Progenitor cell of endocrine pancreas (in vitro differentiated cells): ENCODE measurements at regions not wholly inside any gene's neighbourhood (a gene's known extent, or its start where the extent isn't known, plus 50 kb on each side); places are given as distances from the start of the nearest gene placed in this dataset.

ENCODE experiments used
- DNase-seq: peaks from one replicate; pipeline ENCODE4 v3.0.0; 2021; ENCODE audit warnings: low spot score; ENCODE audit not compliant: unreplicated experiment
- H3K27ac Mint-ChIP-seq: 2 replicates; pipeline ENCODE4 v1.8.0; 2021; ENCODE audit warnings: mild to moderate bottlenecking, moderate library complexity, mixed read lengths
- H3K27me3 Mint-ChIP-seq: 2 replicates; pipeline ENCODE4 v1.8.0; 2021; ENCODE audit warnings: mixed read lengths
- H3K36me3 Mint-ChIP-seq: 2 replicates; pipeline ENCODE4 v1.8.0; 2022; ENCODE audit warnings: mixed read lengths; ENCODE audit not compliant: insufficient read depth
- H3K4me1 Mint-ChIP-seq: 2 replicates; pipeline ENCODE4 v1.8.0; 2021; ENCODE audit warnings: low read depth, mixed read lengths
- H3K4me3 Mint-ChIP-seq: 2 replicates; pipeline ENCODE4 v1.8.0; 2021; ENCODE audit warnings: low read depth, mild to moderate bottlenecking, moderate library complexity, mixed read lengths
- H3K9me3 Mint-ChIP-seq: 2 replicates; pipeline ENCODE4 v1.8.0; 2021; ENCODE audit warnings: low read depth, mixed read lengths
- TF ChIP-seq, protein P1 (sequence below): fragments of 200-600 bp; sonication (generic); IDR thresholded peaks from one replicate; pipeline ENCODE4 v1.5.0; 2021; ENCODE audit warnings: antibody characterized with exemption, mild to moderate bottlenecking; ENCODE audit not compliant: unreplicated experiment

DNA sequence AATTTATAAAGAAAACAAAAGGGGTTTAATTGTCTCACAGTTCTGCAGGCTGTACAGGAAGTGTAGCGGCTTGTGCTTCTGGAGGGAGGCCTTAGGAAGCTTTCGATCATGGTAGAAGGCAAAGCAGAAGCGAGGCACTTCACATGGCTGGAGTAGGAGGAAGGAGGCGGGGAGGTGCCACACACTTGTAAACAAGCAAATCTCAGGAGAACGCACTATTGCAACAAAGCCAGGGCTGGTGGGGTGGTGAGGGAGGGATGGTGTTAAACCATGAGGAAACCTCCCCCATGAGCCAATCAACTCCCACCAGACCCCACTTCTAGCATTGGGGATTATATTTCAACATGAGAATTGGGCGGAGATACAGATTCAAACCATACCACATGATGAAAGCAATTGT lies 1116.3 kb downstream of the FAT4 start:
- H3K4me3 Mint-ChIP-seq: no peak overlapping the region
- H3K27me3 Mint-ChIP-seq: no peaks in the 10 kb centered on the region
- no peaks in the 10 kb centered on the region for H3K36me3 Mint-ChIP-seq
- H3K27ac Mint-ChIP-seq: no peak overlapping the region
- H3K4me1 Mint-ChIP-seq: no peaks in the 10 kb centered on the region
- no peaks in the 10 kb centered on the region for H3K9me3 Mint-ChIP-seq
- TF ChIP-seq, protein P1, sequence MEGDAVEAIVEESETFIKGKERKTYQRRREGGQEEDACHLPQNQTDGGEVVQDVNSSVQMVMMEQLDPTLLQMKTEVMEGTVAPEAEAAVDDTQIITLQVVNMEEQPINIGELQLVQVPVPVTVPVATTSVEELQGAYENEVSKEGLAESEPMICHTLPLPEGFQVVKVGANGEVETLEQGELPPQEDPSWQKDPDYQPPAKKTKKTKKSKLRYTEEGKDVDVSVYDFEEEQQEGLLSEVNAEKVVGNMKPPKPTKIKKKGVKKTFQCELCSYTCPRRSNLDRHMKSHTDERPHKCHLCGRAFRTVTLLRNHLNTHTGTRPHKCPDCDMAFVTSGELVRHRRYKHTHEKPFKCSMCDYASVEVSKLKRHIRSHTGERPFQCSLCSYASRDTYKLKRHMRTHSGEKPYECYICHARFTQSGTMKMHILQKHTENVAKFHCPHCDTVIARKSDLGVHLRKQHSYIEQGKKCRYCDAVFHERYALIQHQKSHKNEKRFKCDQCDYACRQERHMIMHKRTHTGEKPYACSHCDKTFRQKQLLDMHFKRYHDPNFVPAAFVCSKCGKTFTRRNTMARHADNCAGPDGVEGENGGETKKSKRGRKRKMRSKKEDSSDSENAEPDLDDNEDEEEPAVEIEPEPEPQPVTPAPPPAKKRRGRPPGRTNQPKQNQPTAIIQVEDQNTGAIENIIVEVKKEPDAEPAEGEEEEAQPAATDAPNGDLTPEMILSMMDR: no peak
- DNase-seq: no peak

- no peaks in the 10 kb centered on the region for H3K27me3 Mint-ChIP-seq
- H3K4me1 Mint-ChIP-seq: no peaks in the 10 kb centered on the region
- no peak for DNase-seq
- no peak overlapping the region for H3K27ac Mint-ChIP-seq
- no peak overlapping the region for H3K4me3 Mint-ChIP-seq
- TF ChIP-seq, protein P1: no peak
- H3K9me3 Mint-ChIP-seq: no peaks in the 10 kb centered on the region
- no peaks in the 10 kb centered on the region for H3K36me3 Mint-ChIP-seq
Observed at GRCh38 chr4:126435491-126435890, 1120.7 kb downstream of the FAT4 start.

DNA sequence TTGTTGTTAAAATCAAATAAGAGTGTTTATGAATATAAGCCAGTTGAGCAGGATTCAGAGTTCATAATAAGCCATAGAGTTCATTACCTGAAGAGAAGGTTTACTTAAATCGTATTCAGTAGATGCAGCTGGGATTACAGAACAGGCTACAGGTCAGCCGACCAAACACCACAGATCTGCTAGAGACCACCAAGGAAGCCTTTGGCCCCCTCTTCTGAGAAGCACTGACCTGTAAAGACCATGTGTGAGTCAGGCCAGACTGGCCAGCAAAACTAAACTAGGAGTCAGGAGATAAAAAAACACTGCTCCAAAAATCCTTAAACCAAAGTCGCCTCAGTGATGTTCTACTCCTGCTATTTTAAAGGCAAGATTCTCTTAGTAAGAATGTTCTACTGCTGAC lies 1125.5 kb downstream of the FAT4 start:
- DNase-seq: no peak
- TF ChIP-seq, protein P1: no peak
- Mint-ChIP-seq H3K27ac (no peak overlapping the region), H3K36me3 (no peaks in the 10 kb centered on the region), H3K9me3 (no peaks in the 10 kb centered on the region), H3K4me3 (no peak overlapping the region), H3K4me1 (no peaks in the 10 kb centered on the region), H3K27me3 (no peaks in the 10 kb centered on the region)

DNA sequence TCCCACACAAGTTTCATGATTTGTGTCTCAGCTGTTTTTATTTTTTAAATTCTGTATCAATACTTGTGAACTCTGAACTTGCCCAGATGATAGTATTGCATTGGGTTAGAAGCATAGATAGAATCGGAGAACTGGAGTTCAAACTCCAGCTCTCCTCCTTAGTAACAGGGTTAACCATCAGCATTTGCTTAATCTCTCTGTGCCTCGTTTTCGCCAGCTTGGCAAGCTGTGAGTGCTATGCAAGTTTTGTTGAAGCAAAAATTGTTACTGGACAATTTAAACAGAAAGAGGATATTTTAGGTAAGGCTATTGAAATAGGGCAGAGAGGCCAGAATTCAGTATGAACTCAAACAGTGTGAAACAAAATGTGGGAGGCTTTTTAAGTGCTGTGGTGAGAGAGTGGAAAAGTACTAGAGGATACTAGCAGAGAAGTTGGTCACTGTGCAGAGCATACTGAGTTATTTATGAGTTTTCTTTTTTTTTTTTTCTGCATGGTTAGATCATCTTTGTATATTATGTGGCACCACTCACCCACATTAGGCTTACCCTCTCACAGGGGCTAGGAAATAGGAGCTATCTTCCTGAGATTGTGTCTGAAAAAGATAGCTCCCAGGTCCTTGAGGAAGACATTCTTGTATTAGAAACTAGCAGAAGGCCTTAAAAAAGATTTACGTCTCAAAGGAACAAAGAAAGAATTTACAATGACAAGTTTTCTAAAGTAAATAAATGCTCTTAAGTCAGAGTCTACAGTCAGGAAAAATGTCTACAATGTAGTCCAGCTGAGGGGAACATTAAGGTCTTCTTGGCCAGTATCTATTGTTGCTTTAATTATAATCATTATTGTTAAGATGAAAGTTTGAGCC lies 1126.6 kb downstream of the FAT4 start:
- Mint-ChIP-seq H3K9me3 (no peaks in the 10 kb centered on the region), H3K27ac (no peak overlapping the region)

GRCh38 chr4:126445596-126445995 lies 1130.8 kb downstream of the FAT4 start:
- Mint-ChIP-seq H3K9me3 (no peaks in the 10 kb centered on the region), H3K4me3 (no peak overlapping the region), H3K27me3 (no peaks in the 10 kb centered on the region), H3K27ac (no peak overlapping the region), H3K36me3 (no peaks in the 10 kb centered on the region), H3K4me1 (no peaks in the 10 kb centered on the region)
- TF ChIP-seq, protein P1: no peak
- no peak for DNase-seq

More for the DNA sequence above, 1126.6 kb downstream of the FAT4 start:
- no peak for DNase-seq
- H3K36me3 Mint-ChIP-seq: no peaks in the 10 kb centered on the region
- no peaks in the 10 kb centered on the region for H3K4me1 Mint-ChIP-seq
- TF ChIP-seq, protein P1: no peak
- no peaks in the 10 kb centered on the region for H3K27me3 Mint-ChIP-seq
- H3K4me3 Mint-ChIP-seq: no peak overlapping the region
